Renal pelvis (tissue), 1 donor: ENCODE measurements at regions not wholly inside any gene's neighbourhood (a gene's known extent, or its start where the extent isn't known, plus 50 kb on each side); places are given as distances from the start of the nearest gene placed in this dataset.

Experiments used
- DNase-seq: peaks from one replicate; pipeline ENCODE4 v3.0.0-alpha.2; 2013

DNA sequence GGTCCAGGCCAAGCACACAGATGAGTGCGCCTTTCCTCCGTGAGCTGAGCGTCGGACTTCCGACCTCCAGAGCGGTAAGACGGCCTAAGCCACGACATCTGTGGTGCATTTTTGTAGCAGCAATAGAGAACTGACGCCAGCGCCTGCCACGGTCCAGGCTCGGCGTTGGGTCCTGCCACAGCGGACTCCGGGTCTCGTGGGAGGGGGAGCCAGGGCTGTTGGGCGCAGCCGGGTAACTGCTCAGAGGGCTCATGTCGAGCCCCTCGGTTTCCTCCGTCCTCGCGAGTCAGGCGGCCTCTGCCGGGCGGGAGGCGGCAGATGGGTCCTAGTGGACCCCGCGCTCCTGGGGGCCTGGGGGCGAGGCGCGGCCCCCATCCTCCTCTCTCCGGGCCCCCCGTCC lies 216.1 kb downstream of the QKI start:
- DNase-seq: no peak

DNA sequence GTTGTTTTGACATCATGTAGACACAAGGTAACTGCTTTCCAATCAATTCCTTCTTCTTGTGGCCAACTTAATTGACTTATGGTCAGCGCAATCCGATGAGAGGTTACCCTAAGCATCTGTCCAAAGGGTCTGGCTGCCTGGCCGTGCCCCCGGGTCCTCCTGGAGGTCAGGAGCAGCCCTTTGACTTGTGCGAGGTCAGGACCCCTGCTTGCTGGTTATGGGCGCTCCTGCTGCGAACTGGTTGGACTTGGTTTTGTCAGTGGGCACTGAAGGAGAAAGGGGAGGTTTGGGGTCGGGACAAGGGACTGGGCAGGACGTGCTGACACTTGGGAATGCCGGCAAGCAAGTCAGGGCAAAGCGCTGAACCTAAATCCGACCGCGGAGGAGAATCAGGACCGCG lies 215.6 kb downstream of the QKI start:
- DNase-seq: no peak
